ENCODE measurements at regions not wholly inside any gene's neighbourhood (a gene's known extent, or its start where the extent isn't known, plus 50 kb on each side); places are given as distances from the start of the nearest gene placed in this dataset.

- H3K9ac ChIP-seq (ENCODE audit: insufficient read depth, low read length), result no peak overlapping the region
- H2AFZ ChIP-seq (ENCODE audit: low read length), result no peak overlapping the region
- H3K9me3 ChIP-seq (ENCODE audit: control insufficient read depth, insufficient read depth, low read depth, low read length), result no peaks in the 10 kb centered on the region
- H3K36me3 ChIP-seq (ENCODE audit: control insufficient read depth, insufficient read depth, low read length), result no peaks in the 10 kb centered on the region
- no peak overlapping the region for H3K27ac ChIP-seq (ENCODE audit: insufficient read depth, low read length)
- no peaks in the 10 kb centered on the region for H3K79me2 ChIP-seq (ENCODE audit: control insufficient read depth, insufficient read depth, low read length)
- H3K4me3 ChIP-seq (replicated peaks in 1 of 4; ENCODE audit: control extremely low read depth in 1 of 4, insufficient read depth in 1 of 4, low read depth in 3 of 4, low read length in 4 of 4), result no peak overlapping the region
- H3K27me3 ChIP-seq (ENCODE audit: control insufficient read depth, insufficient read depth, low read length), result no peaks in the 10 kb centered on the region
- no peaks in the 10 kb centered on the region for H4K20me1 ChIP-seq (ENCODE audit: control insufficient read depth, extremely low read depth, insufficient read depth, low read length)
- no peak overlapping the region for H3K4me2 ChIP-seq (ENCODE audit: extremely low read depth, insufficient read depth, low read length)
- H3K4me1 ChIP-seq (ENCODE audit: control insufficient read depth, extremely low read depth, insufficient read depth, low read length), result no peaks in the 10 kb centered on the region
- DNase-seq (ENCODE audit: low read depth in 2 of 2), result no peak
- TF ChIP-seq CTCF (conservative IDR thresholded peaks at IDR 0.05 in 1 of 2, IDR thresholded peaks at IDR 0.05 in 1 of 2; ENCODE audit: low read depth in 1 of 2, low read length in 2 of 2), result no peak
- TF ChIP-seq EZH2 (IDR thresholded peaks at IDR 0.05; ENCODE audit: low read length, missing control alignments), result no peak
Observed at GRCh38 chr18:27899893-27900292, 277.0 kb downstream of the CDH2 start.

- Histone ChIP-seq H3K9me3 (ENCODE audit: control insufficient read depth, insufficient read depth, low read depth, low read length) (no peaks in the 10 kb centered on the region), H3K4me1 (ENCODE audit: control insufficient read depth, extremely low read depth, insufficient read depth, low read length) (no peaks in the 10 kb centered on the region), H3K27me3 (ENCODE audit: control insufficient read depth, insufficient read depth, low read length) (no peaks in the 10 kb centered on the region), H3K4me2 (ENCODE audit: extremely low read depth, insufficient read depth, low read length) (no peak overlapping the region), H3K36me3 (ENCODE audit: control insufficient read depth, insufficient read depth, low read length) (no peaks in the 10 kb centered on the region), H3K9ac (ENCODE audit: insufficient read depth, low read length) (no peak overlapping the region), H3K27ac (ENCODE audit: insufficient read depth, low read length) (no peak overlapping the region), H4K20me1 (ENCODE audit: control insufficient read depth, extremely low read depth, insufficient read depth, low read length) (no peaks in the 10 kb centered on the region), H3K79me2 (ENCODE audit: control insufficient read depth, insufficient read depth, low read length) (no peaks in the 10 kb centered on the region), H2AFZ (ENCODE audit: low read length) (no peak overlapping the region), H3K4me3 (replicated peaks in 1 of 4; ENCODE audit: control extremely low read depth in 1 of 4, insufficient read depth in 1 of 4, low read depth in 3 of 4, low read length in 4 of 4) (no peak overlapping the region)
- DNase-seq (ENCODE audit: low read depth in 2 of 2), result peak in 1 of 2 donors; percentile 3
- TF ChIP-seq EZH2 (IDR thresholded peaks at IDR 0.05; ENCODE audit: low read length, missing control alignments), result no peak
- TF ChIP-seq CTCF (conservative IDR thresholded peaks at IDR 0.05 in 1 of 2, IDR thresholded peaks at IDR 0.05 in 1 of 2; ENCODE audit: low read depth in 1 of 2, low read length in 2 of 2), result no peak
Observed at GRCh38 chr18:27894746-27895145, 282.2 kb downstream of the CDH2 start.

- H3K9ac ChIP-seq (ENCODE audit: insufficient read depth, low read length), result no peak overlapping the region
- no peaks in the 10 kb centered on the region for H4K20me1 ChIP-seq (ENCODE audit: control insufficient read depth, extremely low read depth, insufficient read depth, low read length)
- H3K9me3 ChIP-seq (ENCODE audit: control insufficient read depth, insufficient read depth, low read depth, low read length), result no peaks in the 10 kb centered on the region
- peak in 1 of 2 donors; percentile 39 for DNase-seq (ENCODE audit: low read depth in 2 of 2)
- no peaks in the 10 kb centered on the region for H3K79me2 ChIP-seq (ENCODE audit: control insufficient read depth, insufficient read depth, low read length)
- H2AFZ ChIP-seq (ENCODE audit: low read length), result no peak overlapping the region
- H3K4me1 ChIP-seq (ENCODE audit: control insufficient read depth, extremely low read depth, insufficient read depth, low read length), result no peaks in the 10 kb centered on the region
- H3K4me3 ChIP-seq (replicated peaks in 1 of 4; ENCODE audit: control extremely low read depth in 1 of 4, insufficient read depth in 1 of 4, low read depth in 3 of 4, low read length in 4 of 4), result no peak overlapping the region
- no peak overlapping the region for H3K27ac ChIP-seq (ENCODE audit: insufficient read depth, low read length)
- H3K36me3 ChIP-seq (ENCODE audit: control insufficient read depth, insufficient read depth, low read length), result no peaks in the 10 kb centered on the region
- H3K4me2 ChIP-seq (ENCODE audit: extremely low read depth, insufficient read depth, low read length), result no peak overlapping the region
- no peaks in the 10 kb centered on the region for H3K27me3 ChIP-seq (ENCODE audit: control insufficient read depth, insufficient read depth, low read length)
- TF ChIP-seq EZH2 (IDR thresholded peaks at IDR 0.05; ENCODE audit: low read length, missing control alignments), result no peak
Observed at GRCh38 chr18:27887711-27888495, 289.0 kb downstream of the CDH2 start.

All from fibroblast of lung (primary cell).